HCT116 (cell line): ENCODE measurements at regions not wholly inside any gene's neighbourhood (a gene's known extent, or its start where the extent isn't known, plus 50 kb on each side); places are given as distances from the start of the nearest gene placed in this dataset.

Source experiments
- ATF3 ChIP-seq: IDR thresholded peaks from 2 replicates; pipeline ENCODE4 v1.6.1; 2012
- CTCF ChIP-seq, 3 experiments: fragments of 200-600 bp in 1 of 3; sonication (generic) in 1 of 3; IDR thresholded peaks in 2 of 3; conservative IDR thresholded peaks in 1 of 3; 2 replicates each; pipeline ENCODE4 v1.5.1; 2012 to 2017; ENCODE audit warnings: low read depth in 2 of 3, low read length in 2 of 3, antibody characterized with exemption in 1 of 3, borderline replicate concordance in 1 of 3, control low read depth in 1 of 3, mild to moderate bottlenecking in 1 of 3, mixed read lengths in 1 of 3, mixed run types in 1 of 3, moderate library complexity in 1 of 3; ENCODE audit not compliant: insufficient read depth in 1 of 3
- EGR1 ChIP-seq: IDR thresholded peaks from 2 replicates; pipeline ENCODE4 v1.6.1; 2012; ENCODE audit warnings: low read depth
- EZH2 ChIP-seq: fragments of 200-600 bp; sonication (generic); IDR thresholded peaks from 2 replicates; pipeline ENCODE4 v1.6.1; 2017; ENCODE audit warnings: antibody characterized with exemption, mixed run types
- EZH2phosphoT487 ChIP-seq: fragments of 200-600 bp; IDR thresholded peaks from 2 replicates; pipeline ENCODE4 v1.6.1; 2018; ENCODE audit warnings: antibody characterized with exemption, borderline replicate concordance
- JUND ChIP-seq: IDR thresholded peaks from 2 replicates; pipeline ENCODE4 v1.6.1; 2012
- MAX ChIP-seq: IDR thresholded peaks from 2 replicates; pipeline ENCODE4 v1.6.1; 2012
- POLR2A ChIP-seq: IDR thresholded peaks from 2 replicates; pipeline ENCODE4 v1.7.0; 2011; ENCODE audit warnings: borderline replicate concordance; ENCODE audit not compliant: insufficient read depth, insufficient read length; ENCODE audit errors: extremely low read depth
- POLR2AphosphoS5 ChIP-seq: IDR thresholded peaks from 2 replicates; pipeline ENCODE4 v1.6.1; 2011; ENCODE audit warnings: mild to moderate bottlenecking, low read depth, low read length, moderate library complexity
- RAD21 ChIP-seq: IDR thresholded peaks from 2 replicates; pipeline ENCODE4 v1.6.1; 2012; ENCODE audit warnings: low read depth, mild to moderate bottlenecking
- REST ChIP-seq: IDR thresholded peaks from 2 replicates; pipeline ENCODE4 v1.6.1; 2012; ENCODE audit warnings: low read depth
- SIN3A ChIP-seq: IDR thresholded peaks from 2 replicates; pipeline ENCODE4 v1.6.1; 2012; ENCODE audit warnings: low read depth
- SRF ChIP-seq: IDR thresholded peaks from 2 replicates; pipeline ENCODE4 v1.6.1; 2012; ENCODE audit warnings: low read depth
- YY1 ChIP-seq: IDR thresholded peaks from 2 replicates; pipeline ENCODE4 v1.6.1; 2011; ENCODE audit warnings: low read length, low read depth, moderate library complexity, mild to moderate bottlenecking; ENCODE audit not compliant: insufficient replicate concordance; ENCODE audit errors: extremely low read depth

- TF ChIP-seq ATF3, result no peak
- no peak for TF ChIP-seq CTCF (IDR thresholded peaks at IDR 0.05 in 2 of 3, conservative IDR thresholded peaks at IDR 0.05 in 1 of 3; ENCODE audit: borderline replicate concordance in 1 of 3, insufficient read depth in 1 of 3, low read depth in 2 of 3, low read length in 2 of 3)
- no peak for TF ChIP-seq POLR2AphosphoS5
- TF ChIP-seq YY1, result no peak
- no peak for TF ChIP-seq EZH2
- no peak for TF ChIP-seq MAX
- no peak for TF ChIP-seq POLR2A
- no peak for TF ChIP-seq EZH2phosphoT487
- no peak for TF ChIP-seq JUND
- TF ChIP-seq REST, result no peak
- TF ChIP-seq SIN3A, result no peak
- no peak for TF ChIP-seq EGR1
- TF ChIP-seq RAD21, result no peak
- TF ChIP-seq SRF, result no peak
These were observed 236.0 kb downstream of the GLRX3 start for GRCh38 chr10:130372222-130372621.
